ENCODE measurements at regions not wholly inside any gene's neighbourhood (a gene's known extent, or its start where the extent isn't known, plus 50 kb on each side); places are given as distances from the start of the nearest gene placed in this dataset.

- no peak for TF ChIP-seq HSF1 (IDR thresholded peaks at IDR 0.05; ENCODE audit: low read depth, low read length)
- no peak for TF ChIP-seq BACH1 (IDR thresholded peaks at IDR 0.05; ENCODE audit: borderline replicate concordance)
Measured at GRCh38 chr12:47604221-47604873, 101.5 kb downstream of the RPAP3 start (continued).

- DNase-seq (ENCODE audit: low read depth, low spot score), result no peak
- ChIA-PET RAD21 (ENCODE audit: unreplicated experiment) (no interaction called here), POLR2A (no interaction called here), SMC1A (ENCODE audit: uncharacterized antibody, unreplicated experiment) (no interaction called here), CTCF (interaction anchor here (1.4 kb wide), 1 partner anchor 571 kb away, joined by 6 read pairs; no protein-coding TSS in a partner anchor)
- intact Hi-C loops (cut with micrococcal nuclease; ENCODE audit: unreplicated experiment), result no loop called here
- Histone ChIP-seq H3K36me3 (ENCODE audit: control insufficient read depth in 2 of 2, insufficient read depth in 2 of 2, low read length in 1 of 2) (no peaks in the 10 kb centered on the region), H3K4me1 (ENCODE audit: control insufficient read depth, insufficient read depth, low read length) (no peaks in the 10 kb centered on the region), H3K9me3 (replicated peaks; ENCODE audit: control insufficient read depth, insufficient read depth, low read length) (no peaks in the 10 kb centered on the region; the same call in 2 of the 3 replicates), H3K9ac (ENCODE audit: control insufficient read depth, insufficient read depth, low read length) (no peak overlapping the region), H3K4me2 (ENCODE audit: control insufficient read depth, insufficient read depth) (no peak overlapping the region), H2AFZ (ENCODE audit: control insufficient read depth, low read depth, low read length) (no peak overlapping the region), H3K4me3 (no peak overlapping the region), H3K79me2 (ENCODE audit: control insufficient read depth, insufficient read depth, low read length) (no peaks in the 10 kb centered on the region), H4K20me1 (ENCODE audit: control insufficient read depth, insufficient read depth) (no peaks in the 10 kb centered on the region), H3K27me3 (replicated peaks in 1 of 2; ENCODE audit: control insufficient read depth in 2 of 2, insufficient read depth in 2 of 2, low read length in 1 of 2) (no peaks in the 10 kb centered on the region), H3K27ac (ENCODE audit: control insufficient read depth, insufficient read depth) (no peak overlapping the region)
- FAIRE-seq, result no peak
- ATAC-seq, result no peak
- BruUV-seq (replicated peaks), result no TSS peak
- WGBS (ENCODE audit: insufficient coverage, insufficient replicate concordance, low lambda C conversion rate, missing lambda C conversion rate), result 67% methylated on average over 11 of the region's 11 CpGs
- in situ Hi-C loops (cut with MboI), result no loop called here
- TF ChIP-seq RELB (IDR thresholded peaks at IDR 0.05; ENCODE audit: low read depth), result no peak
- TF ChIP-seq KDM1A (IDR thresholded peaks at IDR 0.05; ENCODE audit: borderline replicate concordance), result no peak
- TF ChIP-seq JUNB (IDR thresholded peaks at IDR 0.05), result no peak
- no peak for TF ChIP-seq PBX3 (IDR thresholded peaks at IDR 0.05; ENCODE audit: insufficient replicate concordance, low read depth, low read length)
- no peak for TF ChIP-seq ATF2 (IDR thresholded peaks at IDR 0.05; ENCODE audit: low read length)
- no peak for TF ChIP-seq SMAD5 (IDR thresholded peaks at IDR 0.05; ENCODE audit: low read depth)
- no peak for TF ChIP-seq EED (IDR thresholded peaks at IDR 0.05; ENCODE audit: low read depth)
- TF ChIP-seq KLF5 (IDR thresholded peaks at IDR 0.05; ENCODE audit: partially characterized antibody), result no peak
- no peak for TF ChIP-seq CTCF (IDR thresholded peaks at IDR 0.05 in 2 of 3, conservative IDR thresholded peaks at IDR 0.05 in 1 of 3; ENCODE audit: control insufficient read depth in 2 of 3, extremely low read depth in 1 of 3, insufficient read depth in 1 of 3, low read depth in 3 of 3, low read length in 3 of 3)
- TF ChIP-seq ZNF207 (IDR thresholded peaks at IDR 0.05; ENCODE audit: borderline replicate concordance), result no peak
- TF ChIP-seq LARP7 (IDR thresholded peaks at IDR 0.05), result no peak
Measured at GRCh38 chr12:47602949-47603558, 102.8 kb downstream of the RPAP3 start.

Data from GM12878 (cell line).